HG02759 (cell line): ENCODE measurements at regions not wholly inside any gene's neighbourhood (a gene's known extent, or its start where the extent isn't known, plus 50 kb on each side); places are given as distances from the start of the nearest gene placed in this dataset.

ENCODE experiments used
- ATAC-seq: cut with Tn5 transposase; IDR thresholded peaks from one replicate; pipeline ENCODE4 v1.9.1; 2021; ENCODE audit warnings: mild to moderate bottlenecking, moderate library complexity; ENCODE audit not compliant: unreplicated experiment

DNA sequence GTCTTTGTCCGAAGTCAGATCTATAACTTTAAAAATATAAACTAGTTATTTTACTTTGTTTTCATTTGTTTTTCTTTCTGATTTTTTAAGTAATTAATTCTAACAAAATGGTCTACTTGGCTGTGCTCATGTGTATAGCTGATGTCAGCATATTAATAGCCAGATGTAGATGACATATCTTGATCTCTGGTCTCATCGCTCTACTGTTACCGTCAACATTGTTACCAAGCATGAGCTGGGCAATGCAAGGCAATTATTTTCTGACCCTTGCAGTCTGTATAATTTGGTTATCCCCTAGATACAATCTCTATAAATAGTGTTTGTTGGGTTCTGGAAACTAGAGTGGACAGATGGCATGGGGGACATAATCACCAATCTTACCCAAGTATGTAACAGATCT is 151.6 kb upstream of the PTPRK start:
- no peak for ATAC-seq

DNA sequence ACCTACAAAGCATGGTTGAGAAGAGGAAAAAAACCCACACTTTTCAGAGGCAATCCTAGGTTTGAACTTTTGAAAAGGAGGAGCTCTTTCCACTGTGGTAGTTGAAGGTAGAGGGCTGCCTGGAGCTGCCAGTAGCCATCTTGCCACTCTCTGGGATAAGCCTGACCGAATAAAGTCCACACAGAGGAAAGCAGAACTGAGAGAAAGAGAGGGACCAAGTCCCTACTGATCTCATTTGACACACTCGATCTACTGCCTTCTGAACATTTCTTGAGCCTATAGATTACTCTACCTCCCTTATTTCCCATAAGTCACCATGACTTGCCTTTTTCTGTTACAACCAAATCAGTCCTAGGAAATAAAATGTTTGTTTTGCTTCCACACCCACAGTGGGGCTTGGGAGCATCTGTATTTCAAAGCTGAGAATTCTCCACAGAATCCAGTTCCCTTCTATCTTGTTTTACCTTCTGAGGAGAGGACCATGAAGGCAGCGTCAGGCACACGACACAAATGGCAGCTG is 147.0 kb upstream of the PTPRK start:
- ATAC-seq: no peak

DNA sequence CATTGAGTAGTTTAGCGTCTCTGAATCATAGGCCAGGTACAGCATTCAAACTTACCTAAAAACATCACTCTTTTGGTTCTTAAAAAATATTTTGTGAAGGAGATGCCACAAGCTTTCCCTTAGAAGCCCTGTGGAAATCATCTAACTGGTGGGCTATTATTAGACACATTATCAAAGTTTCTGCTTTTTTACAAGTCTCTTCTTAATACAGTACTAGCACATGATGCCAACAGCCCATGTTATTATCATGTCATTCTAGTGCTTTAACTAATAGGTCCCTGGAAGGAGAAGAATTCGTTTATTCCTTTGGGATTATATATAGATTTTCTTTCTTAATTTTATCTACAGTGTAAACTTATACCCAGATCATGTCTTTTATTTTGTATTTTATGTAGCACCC is 146.0 kb upstream of the PTPRK start:
- no peak for ATAC-seq

DNA sequence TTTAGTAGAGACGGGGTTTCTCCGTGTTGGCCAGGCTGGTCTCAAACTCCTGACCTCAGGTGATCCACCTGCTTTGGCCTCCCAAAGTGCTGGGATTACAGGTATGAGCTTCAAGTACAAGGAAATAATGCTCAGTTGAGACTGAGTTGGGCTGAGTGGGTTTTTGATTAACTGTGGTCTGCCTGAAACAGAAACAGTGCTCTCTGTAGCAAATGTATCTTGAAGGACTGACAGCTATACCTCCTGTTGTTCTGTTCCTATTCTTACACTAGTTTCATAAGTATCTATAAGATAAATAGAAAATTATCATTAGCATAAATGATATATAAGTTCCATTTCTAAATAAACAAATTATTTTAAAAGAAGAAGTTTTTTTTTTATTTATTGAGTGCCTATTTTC is 142.8 kb upstream of the PTPRK start:
- no peak for ATAC-seq

DNA sequence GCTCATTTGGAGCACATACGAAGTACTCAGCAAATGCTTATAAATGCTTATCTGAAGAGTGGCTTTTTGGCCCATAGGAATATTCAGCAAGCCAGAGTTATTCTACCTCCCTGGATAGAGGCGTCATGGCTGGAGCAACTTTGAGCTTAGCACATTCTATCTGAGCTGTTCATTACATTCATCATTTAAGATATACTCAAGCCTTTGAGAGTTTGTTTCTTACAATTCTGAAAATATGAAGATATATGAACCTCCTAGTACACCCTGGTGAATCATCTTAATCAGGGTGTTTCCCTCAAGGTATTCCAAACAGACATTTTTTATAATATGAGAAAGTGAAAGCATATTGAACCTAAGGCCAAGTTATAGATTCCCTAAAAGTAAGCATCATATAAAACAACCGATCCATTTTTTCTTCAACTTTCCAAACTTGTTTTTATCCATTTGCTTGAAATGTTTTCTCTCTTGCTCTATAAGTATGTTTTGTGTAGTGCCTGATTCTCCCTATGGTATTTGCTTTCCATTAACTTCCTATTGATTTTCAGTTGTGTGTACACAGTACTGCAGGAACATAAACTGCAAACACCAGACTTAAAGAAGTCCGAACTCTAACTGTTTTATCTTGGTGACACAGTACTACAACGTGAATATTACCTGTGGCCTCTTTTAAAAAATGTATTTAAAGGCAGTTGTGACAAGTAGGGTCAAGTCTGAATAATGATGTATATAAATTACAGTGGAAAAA is 139.7 kb upstream of the PTPRK start:
- no peak for ATAC-seq

DNA sequence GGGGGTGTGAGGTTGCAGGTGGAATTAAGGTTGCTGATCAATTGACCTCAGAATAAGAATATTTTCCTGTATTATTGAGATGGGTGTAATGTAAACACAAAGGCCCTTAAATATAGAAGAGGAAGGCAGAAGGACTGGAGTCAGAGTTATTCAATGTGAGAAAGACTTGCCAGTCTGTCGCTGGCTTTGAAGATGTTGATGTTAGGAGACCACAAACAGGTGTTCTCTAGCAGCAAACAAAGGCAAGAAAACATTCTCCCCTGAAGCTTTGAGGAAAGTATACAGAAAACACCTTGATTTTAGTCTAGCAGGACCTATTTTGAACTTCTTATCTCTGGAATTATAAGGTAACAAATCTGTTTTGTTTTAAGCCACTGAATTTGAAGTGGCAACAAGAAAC is 138.9 kb upstream of the PTPRK start:
- ATAC-seq: no peak

DNA sequence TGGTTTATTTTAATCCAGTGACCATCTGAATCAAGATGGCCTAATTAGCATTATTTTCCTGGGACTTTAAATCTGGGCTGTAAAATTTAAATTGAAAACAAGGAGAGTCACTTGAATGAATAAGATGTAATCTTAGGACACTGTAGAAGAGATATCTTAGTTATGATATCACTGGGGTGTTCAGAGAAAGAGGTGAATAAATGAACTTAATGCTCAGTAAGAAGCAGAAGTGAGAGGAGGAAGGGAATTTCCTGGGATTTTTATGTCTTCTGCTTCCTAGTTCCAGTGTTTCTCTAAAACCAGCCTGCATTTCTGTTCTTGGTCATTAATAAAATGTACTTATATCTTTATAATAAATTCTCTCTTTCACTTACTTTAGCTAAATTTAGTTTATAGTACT is 136.8 kb upstream of the PTPRK start:
- peak; percentile 37 for ATAC-seq

DNA sequence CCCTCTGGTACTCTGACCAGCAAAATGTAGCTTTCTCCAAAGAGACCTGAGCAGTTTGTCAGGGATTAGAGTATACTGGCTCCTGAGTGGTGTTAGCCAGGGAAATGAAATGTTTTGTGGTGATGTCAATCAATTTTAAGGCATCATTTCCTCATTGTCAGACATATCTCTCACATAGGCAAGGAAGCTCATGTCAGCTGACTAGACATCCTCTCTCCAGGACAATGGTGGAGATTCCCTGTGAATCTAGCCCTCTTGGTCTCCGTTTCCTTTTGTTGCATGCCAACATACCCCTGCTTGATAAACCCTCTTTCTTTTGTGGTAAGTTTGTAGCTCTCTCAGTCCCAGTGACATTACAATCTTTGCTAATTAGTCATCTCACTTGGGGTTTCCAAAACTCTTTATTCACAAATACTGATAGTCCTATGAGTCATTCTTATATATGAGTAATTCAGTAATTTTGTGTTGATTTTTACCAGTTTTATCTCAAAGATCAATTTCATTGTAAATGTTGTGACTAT is 135.6 kb upstream of the PTPRK start:
- ATAC-seq: peak; percentile 82

DNA sequence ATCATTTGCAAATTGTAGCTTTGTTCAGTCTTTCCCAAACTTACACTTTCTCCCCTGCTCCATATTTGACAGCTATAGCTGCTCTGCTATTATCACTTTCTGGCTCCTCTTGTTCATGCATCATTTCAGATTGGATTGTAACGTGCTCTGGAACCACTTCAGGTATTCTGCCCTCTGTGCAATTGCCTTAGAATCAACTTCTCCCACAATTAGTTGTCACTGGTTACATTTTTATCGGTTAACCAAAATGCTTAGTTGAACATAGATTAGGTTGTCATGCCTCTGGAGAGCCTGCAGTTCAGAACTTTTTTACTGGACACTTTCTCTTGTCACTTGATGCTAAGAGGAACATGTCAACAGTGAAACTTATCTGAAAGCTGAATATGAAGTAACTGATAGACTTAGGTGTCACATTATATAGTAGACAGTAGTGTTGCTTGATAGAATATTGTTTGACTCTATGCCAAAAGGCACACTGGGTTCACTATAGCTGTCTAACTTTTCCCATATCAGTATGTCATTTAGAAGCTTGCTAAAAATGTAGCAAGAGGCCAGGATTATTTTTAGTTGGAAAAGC is 127.7 kb upstream of the PTPRK start:
- no peak for ATAC-seq

DNA sequence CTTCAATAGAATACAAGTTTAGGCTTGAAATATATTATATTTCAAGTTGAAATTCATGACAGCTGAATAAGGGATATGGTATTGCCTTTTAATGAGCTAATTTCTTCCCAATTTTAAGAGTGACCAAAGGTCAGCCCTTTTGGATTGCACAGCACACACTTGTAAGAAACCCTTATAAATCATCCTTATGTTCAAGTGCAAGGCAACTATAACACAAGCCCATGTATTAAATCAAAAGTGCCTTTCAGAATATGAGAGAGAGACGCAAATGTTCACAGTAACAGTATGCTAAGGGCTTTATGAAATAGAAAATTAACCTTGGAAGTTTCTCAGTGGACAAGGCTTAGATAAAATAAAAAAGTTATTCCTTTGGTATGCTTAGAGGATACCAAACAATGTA is 121.7 kb upstream of the PTPRK start:
- no peak for ATAC-seq

DNA sequence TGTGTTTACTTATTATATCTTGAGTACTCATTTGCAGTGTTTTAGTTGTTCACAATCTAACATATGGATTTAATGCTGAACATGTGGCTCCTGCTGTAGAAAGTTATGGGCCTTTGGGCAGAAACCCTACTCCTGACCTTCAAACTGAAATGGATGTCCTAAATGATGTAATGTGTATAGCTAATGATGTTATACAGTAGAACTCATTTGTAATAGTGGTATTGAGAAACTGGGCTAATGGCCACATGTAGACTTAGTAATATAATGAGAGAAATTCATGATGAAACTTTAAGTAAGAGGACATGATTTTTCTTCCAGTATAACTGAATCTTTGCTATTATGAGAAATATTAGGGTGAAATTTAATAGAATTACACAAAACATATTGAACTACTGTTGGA is 121.3 kb upstream of the PTPRK start:
- ATAC-seq: no peak

DNA sequence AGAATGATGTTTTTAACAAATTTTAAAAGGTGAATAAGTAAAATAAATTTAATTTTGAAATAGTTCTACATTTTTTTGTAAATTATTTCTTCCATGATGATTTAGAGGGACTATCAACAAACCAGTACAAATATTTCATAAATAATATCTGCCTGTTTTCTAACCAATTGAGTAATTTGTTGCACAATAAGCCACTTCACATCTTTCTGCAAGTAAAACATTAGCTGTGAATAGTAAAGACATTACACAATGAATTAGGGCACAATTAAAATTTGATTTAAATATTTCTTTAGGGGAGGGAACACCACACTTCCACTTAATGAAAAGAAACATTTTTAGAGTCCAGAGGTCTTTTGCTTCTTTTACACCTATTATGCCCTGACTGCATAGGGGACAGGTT is 118.4 kb upstream of the PTPRK start:
- no peak for ATAC-seq

DNA sequence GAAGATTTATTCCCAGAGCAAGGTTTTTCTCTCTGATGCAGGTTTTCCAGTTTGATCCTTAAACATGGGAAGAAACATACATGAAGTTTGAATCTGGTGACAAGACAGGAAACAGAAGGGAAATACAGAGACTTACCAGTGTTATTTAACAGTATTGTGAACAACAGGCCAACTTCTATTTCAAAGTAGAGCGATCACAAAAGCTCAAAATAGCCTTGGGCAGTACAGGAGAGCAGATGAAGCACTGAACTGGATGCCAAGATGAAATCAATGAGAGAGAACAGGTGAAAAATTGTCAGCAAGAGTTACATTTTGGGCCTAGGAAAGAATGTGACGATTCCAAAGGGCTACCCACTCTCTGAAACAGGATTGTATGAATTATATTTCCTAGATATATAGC is 114.8 kb upstream of the PTPRK start:
- no peak for ATAC-seq

DNA sequence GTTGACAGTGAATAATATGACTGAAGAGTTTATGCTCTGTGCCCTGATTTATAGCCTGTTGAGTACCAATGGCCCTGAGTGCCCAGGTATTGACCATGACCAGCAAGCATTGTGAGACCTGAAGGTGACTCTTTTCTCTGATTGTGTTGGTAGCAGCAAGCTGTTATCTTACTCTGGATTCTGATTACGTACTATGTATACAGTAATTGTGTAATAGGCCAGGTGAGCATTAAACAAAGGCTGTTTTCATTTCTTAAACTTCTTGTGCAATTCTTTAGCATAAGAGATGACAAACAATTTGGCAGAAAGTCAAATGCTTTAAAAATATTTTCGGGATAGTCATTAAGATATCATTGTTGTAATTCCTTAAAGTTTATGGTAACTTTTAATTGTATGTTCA is 111.7 kb upstream of the PTPRK start:
- ATAC-seq: no peak

DNA sequence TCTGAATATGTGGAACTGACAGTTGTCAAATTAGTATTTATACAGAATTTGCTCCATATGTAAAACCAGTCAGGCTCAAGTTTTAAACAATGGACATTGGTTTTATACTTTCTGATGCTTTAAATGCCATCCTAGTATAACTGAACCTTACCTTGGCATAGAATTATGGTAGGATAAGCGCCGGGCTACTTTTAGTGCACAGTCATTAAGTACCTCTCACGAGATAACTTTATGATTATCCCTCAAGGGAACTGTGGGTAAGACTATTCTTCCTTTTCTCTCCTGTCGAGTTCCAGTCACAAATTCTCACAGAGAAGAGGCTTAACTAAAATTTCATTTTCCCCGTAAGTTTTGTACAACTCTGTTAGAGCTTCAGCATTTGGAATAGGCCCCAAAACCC is 110.6 kb upstream of the PTPRK start:
- ATAC-seq: no peak

DNA sequence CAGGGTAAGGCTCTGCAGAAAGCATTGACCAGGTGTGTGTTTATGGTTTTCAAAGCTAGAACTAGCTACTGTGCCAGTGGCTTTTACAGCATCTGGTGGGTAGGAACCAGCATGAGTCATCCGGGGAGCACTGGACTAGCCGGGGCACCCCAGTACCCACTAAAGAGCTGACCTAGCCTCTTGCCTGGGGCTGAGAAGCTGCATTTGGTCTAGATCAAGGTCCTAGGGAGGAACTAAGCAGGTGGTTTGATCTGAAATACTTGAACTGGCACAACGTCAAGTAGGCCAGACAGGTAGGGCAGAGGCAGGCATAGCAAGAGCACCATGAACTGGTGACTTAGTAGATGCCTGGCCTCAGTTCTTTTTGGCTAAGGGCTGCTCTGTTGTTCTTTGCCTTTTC is 109.8 kb upstream of the PTPRK start:
- ATAC-seq: no peak

DNA sequence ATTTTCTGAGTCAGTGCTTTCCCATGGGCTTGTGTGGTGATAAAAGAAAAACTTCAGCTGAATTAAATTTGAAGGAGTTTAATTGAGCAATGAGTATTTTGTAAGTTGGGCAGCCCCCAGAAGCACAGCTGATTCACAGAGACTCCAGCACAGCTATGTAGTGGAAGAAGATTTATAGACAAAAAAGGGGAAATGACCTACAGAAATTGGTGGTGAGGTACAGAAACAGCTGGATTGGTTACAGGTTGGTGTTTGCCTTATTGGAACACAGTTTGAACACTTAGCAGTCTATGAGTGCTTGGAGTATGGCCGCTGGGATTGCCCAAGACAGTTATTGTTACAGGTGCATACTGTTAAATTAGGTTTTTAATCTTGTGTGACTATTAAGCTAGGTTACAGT is 96.9 kb upstream of the PTPRK start:
- ATAC-seq: no peak

DNA sequence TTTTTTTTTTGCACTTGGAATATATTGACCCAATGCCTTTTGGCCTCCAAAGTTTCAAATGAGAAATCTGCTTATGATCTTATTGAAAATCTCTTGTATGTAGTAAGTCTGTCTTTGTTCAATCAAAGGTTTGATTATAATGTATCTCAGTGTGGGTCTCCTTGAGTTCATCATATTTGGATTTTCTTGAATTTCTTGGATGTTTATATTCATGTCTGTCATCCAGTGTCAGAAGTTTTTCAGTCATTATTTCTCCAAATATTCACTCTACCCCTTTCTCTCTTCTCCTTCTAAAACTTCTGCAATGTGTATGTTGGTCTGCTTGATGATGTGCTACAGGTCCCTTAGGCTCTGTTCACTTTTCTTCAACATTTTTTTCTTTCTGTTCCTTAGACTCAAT is 95.9 kb upstream of the PTPRK start:
- ATAC-seq: no peak

DNA sequence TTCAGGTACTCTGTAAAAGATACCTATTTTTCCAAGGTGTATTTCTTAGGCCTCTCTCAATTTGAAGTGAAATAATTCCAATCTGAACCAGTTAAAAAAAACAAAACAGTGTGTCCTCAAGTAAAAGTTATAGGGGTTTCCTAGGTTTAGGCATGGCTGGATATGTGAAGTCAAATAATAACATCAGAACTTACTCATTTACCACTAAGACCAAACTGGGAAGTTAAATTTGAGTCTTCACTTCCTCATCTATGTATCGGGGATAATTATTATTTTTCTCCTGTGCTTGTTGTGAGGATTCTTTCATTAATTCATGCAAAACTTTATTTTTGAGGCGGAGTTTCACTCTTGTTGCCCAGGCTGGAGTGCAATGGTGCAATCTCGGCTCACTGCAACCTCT is 86.2 kb upstream of the PTPRK start:
- peak; percentile 79 for ATAC-seq

DNA sequence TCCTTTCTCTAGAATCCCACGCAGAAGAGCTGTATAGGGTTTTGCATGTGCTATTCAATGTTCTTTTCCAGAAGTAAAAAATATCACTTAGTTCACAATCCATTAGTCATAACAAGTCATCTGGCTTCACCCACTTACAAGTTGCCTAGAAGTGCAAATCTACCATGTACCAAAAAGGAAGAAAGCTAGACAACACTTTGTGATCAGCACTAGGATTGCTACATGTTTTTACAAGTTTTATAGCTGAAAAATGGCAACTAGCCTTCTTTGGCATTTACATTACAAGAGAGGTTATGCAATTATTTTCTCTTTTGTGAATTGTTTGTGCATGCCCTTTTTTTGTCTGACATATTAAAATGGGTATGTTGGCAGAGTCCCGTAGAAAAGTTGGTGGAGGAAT is 85.6 kb upstream of the PTPRK start:
- no peak for ATAC-seq

DNA sequence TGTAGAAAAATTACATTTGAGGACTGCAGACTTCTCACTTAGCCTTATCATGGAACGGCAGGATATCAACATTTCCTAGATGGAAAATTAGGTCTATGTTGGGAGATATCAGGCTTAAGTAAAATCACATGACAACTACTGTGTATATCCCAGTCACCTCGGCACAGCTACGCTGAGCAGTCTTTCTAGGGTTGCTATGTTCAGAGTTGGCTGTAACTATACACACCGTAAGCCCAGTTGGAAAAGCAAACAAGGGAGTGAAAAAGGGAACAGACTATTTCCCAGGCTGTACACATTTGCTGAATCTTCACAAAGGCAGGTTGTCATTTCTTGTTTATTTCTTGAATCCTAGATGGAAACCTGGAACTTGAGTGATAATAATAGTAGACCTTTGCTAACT is 80.7 kb upstream of the PTPRK start:
- no peak for ATAC-seq

DNA sequence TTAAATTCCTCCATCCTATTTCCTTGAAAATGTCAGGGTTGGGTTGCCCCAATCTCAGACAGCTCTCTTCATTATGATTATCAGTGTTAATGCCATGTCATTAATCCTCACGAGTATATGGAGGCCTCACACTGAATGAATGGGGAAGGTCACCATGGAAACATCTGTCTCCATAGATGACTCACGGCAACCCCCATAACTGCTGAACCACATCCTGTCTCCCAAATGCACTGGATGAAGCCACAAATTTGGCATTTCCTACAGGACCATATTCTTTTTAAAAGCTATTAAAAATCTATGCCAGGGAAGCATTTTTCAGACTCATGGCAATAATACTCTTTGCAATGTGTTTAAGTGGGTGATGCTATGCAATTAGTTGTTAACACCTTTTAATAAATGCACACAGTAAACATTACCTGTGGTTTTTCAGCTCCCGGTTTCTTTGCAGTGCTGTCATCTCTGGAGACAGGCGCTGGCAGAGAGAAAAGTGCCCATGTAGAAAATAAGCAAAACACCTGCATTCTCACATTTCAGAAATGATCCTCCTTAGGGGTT is 80.1 kb upstream of the PTPRK start:
- no peak for ATAC-seq
